SK-N-MC (cell line): ENCODE measurements at regions not wholly inside any gene's neighbourhood (a gene's known extent, or its start where the extent isn't known, plus 50 kb on each side); places are given as distances from the start of the nearest gene placed in this dataset.

Experiments
- EZH2 ChIP-seq: fragments of 200-600 bp; sonication (generic); IDR thresholded peaks from one replicate; pipeline ENCODE4 v1.6.1; 2017; ENCODE audit warnings: antibody characterized with exemption
- FOXP2 ChIP-seq: optimal IDR thresholded peaks from 2 replicates; pipeline ENCODE3; 2011; ENCODE audit warnings: mild to moderate bottlenecking, moderate library complexity; ENCODE audit not compliant: insufficient read depth; ENCODE audit errors: extremely low read length, control extremely low read depth
- POLR2AphosphoS5 ChIP-seq: IDR thresholded peaks from 2 replicates; pipeline ENCODE4 v1.6.1; 2012; ENCODE audit warnings: mild to moderate bottlenecking, low read depth, low read length, borderline replicate concordance

- no peak for TF ChIP-seq POLR2AphosphoS5
- TF ChIP-seq EZH2 = no peak
- TF ChIP-seq FOXP2 = no peak
These were observed 130.8 kb downstream of the RFLNA start for GRCh38 chr12:124425667-124426066.
